ENCODE measurements at regions not wholly inside any gene's neighbourhood (a gene's known extent, or its start where the extent isn't known, plus 50 kb on each side); places are given as distances from the start of the nearest gene placed in this dataset.

- Histone ChIP-seq H3K4me3 (ENCODE audit: low read length) (no peak overlapping the region), H3K79me2 (replicated peaks; ENCODE audit: insufficient read depth, low read length) (no peaks in the 10 kb centered on the region), H4K20me1 (ENCODE audit: insufficient read depth) (no peaks in the 10 kb centered on the region), H3K9ac (ENCODE audit: low read length) (no peak overlapping the region), H3K27ac (ENCODE audit: low read length) (no peak overlapping the region), H3K4me2 (ENCODE audit: low read length) (no peak overlapping the region), H3K36me3 (ENCODE audit: insufficient read depth, low read length) (no peaks in the 10 kb centered on the region), H3K9me2 (ENCODE audit: insufficient read depth, low read length) (no peaks in the 10 kb centered on the region), H2AFZ (ENCODE audit: low read depth, low read length) (no peak overlapping the region), H3F3A (ENCODE audit: insufficient read depth, low read length, poor library complexity, severe bottlenecking) (no peaks in the 10 kb centered on the region), H3K27me3 (ENCODE audit: insufficient read depth, low read depth, low read length) (no peaks in the 10 kb centered on the region), H3K9me3 (ENCODE audit: low read length) (no peaks in the 10 kb centered on the region)
- no peak for TF ChIP-seq REST (IDR thresholded peaks at IDR 0.05; ENCODE audit: borderline replicate concordance)
- TF ChIP-seq CTCF (IDR thresholded peaks at IDR 0.05; ENCODE audit: poor library complexity, severe bottlenecking) = no peak
- no peak for TF ChIP-seq TAF1 (IDR thresholded peaks at IDR 0.05; ENCODE audit: low read depth)
- TF ChIP-seq MXI1 (conservative IDR thresholded peaks at IDR 0.05; ENCODE audit: poor library complexity, severe bottlenecking) = no peak
- TF ChIP-seq EZH2 (IDR thresholded peaks at IDR 0.05; ENCODE audit: borderline replicate concordance, insufficient read depth, low read length, poor library complexity, severe bottlenecking) = no peak
- no peak for TF ChIP-seq EP300 (conservative IDR thresholded peaks at IDR 0.05; ENCODE audit: poor library complexity, severe bottlenecking)
- no peak for TF ChIP-seq SMC3 (conservative IDR thresholded peaks at IDR 0.05; ENCODE audit: poor library complexity)
- no peak for TF ChIP-seq POLR2AphosphoS5 (IDR thresholded peaks at IDR 0.05)
- TF ChIP-seq RAD21 (conservative IDR thresholded peaks at IDR 0.05) = no peak
Measured at GRCh38 chr4:130628531-130628930, 1532.6 kb downstream of the C4orf33 start.

- no peaks in the 10 kb centered on the region for H3K9me3 ChIP-seq (ENCODE audit: low read length)
- no peaks in the 10 kb centered on the region for H3K9me2 ChIP-seq (ENCODE audit: insufficient read depth, low read length)
- no peak overlapping the region for H3K27ac ChIP-seq (ENCODE audit: low read length)
- no peaks in the 10 kb centered on the region for H3K27me3 ChIP-seq (ENCODE audit: insufficient read depth, low read depth, low read length)
- no peak for TF ChIP-seq RAD21 (conservative IDR thresholded peaks at IDR 0.05)
- TF ChIP-seq MXI1 (conservative IDR thresholded peaks at IDR 0.05; ENCODE audit: poor library complexity, severe bottlenecking) = no peak
- no peak for TF ChIP-seq REST (IDR thresholded peaks at IDR 0.05; ENCODE audit: borderline replicate concordance)
- TF ChIP-seq CTCF (IDR thresholded peaks at IDR 0.05; ENCODE audit: poor library complexity, severe bottlenecking) = no peak
- TF ChIP-seq SMC3 (conservative IDR thresholded peaks at IDR 0.05; ENCODE audit: poor library complexity) = no peak
- TF ChIP-seq TAF1 (IDR thresholded peaks at IDR 0.05; ENCODE audit: low read depth) = no peak
- TF ChIP-seq POLR2AphosphoS5 (IDR thresholded peaks at IDR 0.05) = no peak
- TF ChIP-seq EP300 (conservative IDR thresholded peaks at IDR 0.05; ENCODE audit: poor library complexity, severe bottlenecking) = no peak
- no peak for TF ChIP-seq EZH2 (IDR thresholded peaks at IDR 0.05; ENCODE audit: borderline replicate concordance, insufficient read depth, low read length, poor library complexity, severe bottlenecking)
- no peaks in the 10 kb centered on the region for H3F3A ChIP-seq (ENCODE audit: insufficient read depth, low read length, poor library complexity, severe bottlenecking)
- H3K79me2 ChIP-seq (replicated peaks; ENCODE audit: insufficient read depth, low read length) = no peaks in the 10 kb centered on the region
- H3K4me3 ChIP-seq (ENCODE audit: low read length) = no peak overlapping the region
- H3K36me3 ChIP-seq (ENCODE audit: insufficient read depth, low read length) = no peaks in the 10 kb centered on the region
- no peak overlapping the region for H2AFZ ChIP-seq (ENCODE audit: low read depth, low read length)
- H3K9ac ChIP-seq (ENCODE audit: low read length) = no peak overlapping the region
- H3K4me2 ChIP-seq (ENCODE audit: low read length) = no peak overlapping the region
- no peaks in the 10 kb centered on the region for H4K20me1 ChIP-seq (ENCODE audit: insufficient read depth)
Measured at GRCh38 chr4:130632731-130633604, 1537.0 kb downstream of the C4orf33 start.

All from neural cell (in vitro differentiated cells).